ENCODE measurements at regions not wholly inside any gene's neighbourhood (a gene's known extent, or its start where the extent isn't known, plus 50 kb on each side); places are given as distances from the start of the nearest gene placed in this dataset.

DNA sequence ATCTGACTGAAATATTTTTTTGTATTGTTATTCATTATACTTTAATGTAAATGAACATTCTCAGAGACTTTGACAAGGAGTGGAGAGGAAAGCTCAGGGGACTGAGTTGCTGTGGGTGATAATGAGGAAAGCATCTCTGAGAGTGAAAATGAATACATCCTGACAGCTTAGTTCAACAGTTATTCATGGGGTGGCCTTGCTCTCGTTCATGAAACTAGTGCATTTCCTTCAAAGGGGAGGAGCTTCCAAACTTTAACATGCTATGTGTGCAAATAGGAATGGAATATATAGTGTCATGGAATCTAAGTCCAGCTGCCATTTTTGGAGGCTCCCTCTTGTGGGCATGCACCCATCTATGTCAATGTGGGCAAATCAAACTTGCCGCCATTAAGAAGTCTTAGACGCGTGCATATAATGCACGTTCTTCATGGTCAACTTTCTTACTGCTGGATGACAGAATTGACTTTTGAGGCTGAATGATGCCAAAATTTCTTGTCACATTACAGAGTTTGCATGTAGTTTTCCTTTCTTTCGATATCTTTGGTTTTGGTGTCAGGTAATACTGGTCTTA is 124.3 kb upstream of the TMEM170B start:
- Histone ChIP-seq H3K4me3 (ENCODE audit: low read depth, low read length) (no peak overlapping the region), H3K36me3 (ENCODE audit: control insufficient read depth in 2 of 2, insufficient read depth in 1 of 2, low read length in 2 of 2) (no peaks in the 10 kb centered on the region), H3K4me1 (ENCODE audit: control insufficient read depth, insufficient read depth, low read length) (no peaks in the 10 kb centered on the region), H3K27ac (ENCODE audit: extremely low read depth, low read depth, low read length) (no peak overlapping the region), H3K9me3 (ENCODE audit: control insufficient read depth, insufficient read depth, low read depth, low read length) (no peaks in the 10 kb centered on the region)
- ChIA-PET CTCF (interaction anchor here (0.5 to 3.7 kb wide), 5 partner anchors 16 to 182 kb away, joined by 3 to 20 read pairs (median 4); no protein-coding TSS in a partner anchor), POLR2A (interaction anchor here (0.5 kb wide), 1 partner anchor 14 kb away, joined by 5 read pairs; no protein-coding TSS in a partner anchor)
- TF ChIP-seq RBAK (tag by site-specific recombination; IDR thresholded peaks at IDR 0.05) (no peak), ZNF140 (tag by site-specific recombination; IDR thresholded peaks at IDR 0.05) (no peak), ZNF354C (tag by site-specific recombination; IDR thresholded peaks at IDR 0.05; ENCODE audit: borderline replicate concordance, low read depth) (no peak), ZBTB20 (tag by site-specific recombination; IDR thresholded peaks at IDR 0.05) (no peak), ZNF623 (tag by site-specific recombination; IDR thresholded peaks at IDR 0.05) (no peak), ZNF792 (tag by site-specific recombination; IDR thresholded peaks at IDR 0.05) (no peak), ZNF335 (tag by site-specific recombination; conservative IDR thresholded peaks at IDR 0.05) (no peak)
- TF ChIP-seq, protein P1, sequence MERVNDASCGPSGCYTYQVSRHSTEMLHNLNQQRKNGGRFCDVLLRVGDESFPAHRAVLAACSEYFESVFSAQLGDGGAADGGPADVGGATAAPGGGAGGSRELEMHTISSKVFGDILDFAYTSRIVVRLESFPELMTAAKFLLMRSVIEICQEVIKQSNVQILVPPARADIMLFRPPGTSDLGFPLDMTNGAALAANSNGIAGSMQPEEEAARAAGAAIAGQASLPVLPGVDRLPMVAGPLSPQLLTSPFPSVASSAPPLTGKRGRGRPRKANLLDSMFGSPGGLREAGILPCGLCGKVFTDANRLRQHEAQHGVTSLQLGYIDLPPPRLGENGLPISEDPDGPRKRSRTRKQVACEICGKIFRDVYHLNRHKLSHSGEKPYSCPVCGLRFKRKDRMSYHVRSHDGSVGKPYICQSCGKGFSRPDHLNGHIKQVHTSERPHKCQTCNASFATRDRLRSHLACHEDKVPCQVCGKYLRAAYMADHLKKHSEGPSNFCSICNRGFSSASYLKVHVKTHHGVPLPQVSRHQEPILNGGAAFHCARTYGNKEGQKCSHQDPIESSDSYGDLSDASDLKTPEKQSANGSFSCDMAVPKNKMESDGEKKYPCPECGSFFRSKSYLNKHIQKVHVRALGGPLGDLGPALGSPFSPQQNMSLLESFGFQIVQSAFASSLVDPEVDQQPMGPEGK (tag by site-specific recombination; IDR thresholded peaks at IDR 0.05) = no peak

DNA sequence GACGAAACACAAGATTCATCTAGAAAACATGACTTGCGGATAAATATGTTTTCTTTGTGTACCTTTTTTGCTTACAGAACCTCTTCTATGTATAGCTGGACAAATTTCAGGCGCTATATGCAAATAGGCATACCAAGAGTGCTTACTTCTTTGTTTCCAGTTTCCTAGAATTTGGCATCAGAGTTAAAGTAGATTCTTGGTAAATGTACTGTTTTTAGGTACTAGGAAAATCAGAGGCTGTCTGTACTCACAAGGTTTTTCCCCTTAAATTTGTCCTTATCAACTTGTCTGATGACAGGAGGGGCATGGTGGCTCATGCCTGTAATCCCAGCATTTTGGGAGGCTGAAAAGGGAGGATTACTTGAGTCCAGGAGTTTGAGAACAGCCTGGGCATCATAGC is 124.9 kb upstream of the TMEM170B start:
- Histone ChIP-seq H3K9me3 (ENCODE audit: control insufficient read depth, insufficient read depth, low read depth, low read length) (no peaks in the 10 kb centered on the region), H3K27ac (ENCODE audit: extremely low read depth, low read depth, low read length) (no peak overlapping the region), H3K4me1 (ENCODE audit: control insufficient read depth, insufficient read depth, low read length) (no peaks in the 10 kb centered on the region), H3K4me3 (ENCODE audit: low read depth, low read length) (no peak overlapping the region), H3K36me3 (ENCODE audit: control insufficient read depth in 2 of 2, insufficient read depth in 1 of 2, low read length in 2 of 2) (no peaks in the 10 kb centered on the region)
- TF ChIP-seq ZNF660 (tag by site-specific recombination; IDR thresholded peaks at IDR 0.05) (no peak), ZNF311 (tag by site-specific recombination; IDR thresholded peaks at IDR 0.05; ENCODE audit: borderline replicate concordance) (no peak), ZFP41 (tag by site-specific recombination; IDR thresholded peaks at IDR 0.05; ENCODE audit: borderline replicate concordance) (no peak), ZNF133 (tag by site-specific recombination; IDR thresholded peaks at IDR 0.05) (no peak), ZNF701 (tag by site-specific recombination; IDR thresholded peaks at IDR 0.05) (no peak), ZNF221 (tag by site-specific recombination; IDR thresholded peaks at IDR 0.05; ENCODE audit: borderline replicate concordance) (no peak), ZNF830 (tag by site-specific recombination; IDR thresholded peaks at IDR 0.05; ENCODE audit: low read depth) (no peak), KLF7 (tag by site-specific recombination; IDR thresholded peaks at IDR 0.05; ENCODE audit: borderline replicate concordance) (no peak), KLF10 (tag by site-specific recombination; IDR thresholded peaks at IDR 0.05) (no peak), PRDM1 (tag by site-specific recombination; IDR thresholded peaks at IDR 0.05) (no peak), KLF1 (tag by site-specific recombination; IDR thresholded peaks at IDR 0.05) (no peak), HOXD13 (CRISPR knock-in tag; IDR thresholded peaks at IDR 0.05; ENCODE audit: borderline replicate concordance) (no peak), ZIC2 (tag by site-specific recombination; IDR thresholded peaks at IDR 0.05) (no peak), SP7 (tag by site-specific recombination; IDR thresholded peaks at IDR 0.05) (no peak)
- TF ChIP-seq, protein P2, sequence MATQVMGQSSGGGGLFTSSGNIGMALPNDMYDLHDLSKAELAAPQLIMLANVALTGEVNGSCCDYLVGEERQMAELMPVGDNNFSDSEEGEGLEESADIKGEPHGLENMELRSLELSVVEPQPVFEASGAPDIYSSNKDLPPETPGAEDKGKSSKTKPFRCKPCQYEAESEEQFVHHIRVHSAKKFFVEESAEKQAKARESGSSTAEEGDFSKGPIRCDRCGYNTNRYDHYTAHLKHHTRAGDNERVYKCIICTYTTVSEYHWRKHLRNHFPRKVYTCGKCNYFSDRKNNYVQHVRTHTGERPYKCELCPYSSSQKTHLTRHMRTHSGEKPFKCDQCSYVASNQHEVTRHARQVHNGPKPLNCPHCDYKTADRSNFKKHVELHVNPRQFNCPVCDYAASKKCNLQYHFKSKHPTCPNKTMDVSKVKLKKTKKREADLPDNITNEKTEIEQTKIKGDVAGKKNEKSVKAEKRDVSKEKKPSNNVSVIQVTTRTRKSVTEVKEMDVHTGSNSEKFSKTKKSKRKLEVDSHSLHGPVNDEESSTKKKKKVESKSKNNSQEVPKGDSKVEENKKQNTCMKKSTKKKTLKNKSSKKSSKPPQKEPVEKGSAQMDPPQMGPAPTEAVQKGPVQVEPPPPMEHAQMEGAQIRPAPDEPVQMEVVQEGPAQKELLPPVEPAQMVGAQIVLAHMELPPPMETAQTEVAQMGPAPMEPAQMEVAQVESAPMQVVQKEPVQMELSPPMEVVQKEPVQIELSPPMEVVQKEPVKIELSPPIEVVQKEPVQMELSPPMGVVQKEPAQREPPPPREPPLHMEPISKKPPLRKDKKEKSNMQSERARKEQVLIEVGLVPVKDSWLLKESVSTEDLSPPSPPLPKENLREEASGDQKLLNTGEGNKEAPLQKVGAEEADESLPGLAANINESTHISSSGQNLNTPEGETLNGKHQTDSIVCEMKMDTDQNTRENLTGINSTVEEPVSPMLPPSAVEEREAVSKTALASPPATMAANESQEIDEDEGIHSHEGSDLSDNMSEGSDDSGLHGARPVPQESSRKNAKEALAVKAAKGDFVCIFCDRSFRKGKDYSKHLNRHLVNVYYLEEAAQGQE (tag by site-specific recombination; IDR thresholded peaks at IDR 0.05) = no peak
- ChIA-PET POLR2A (interaction anchor here (0.5 kb wide), 1 partner anchor 13 kb away, joined by 5 read pairs; no protein-coding TSS in a partner anchor), CTCF (interaction anchor here (0.6 to 3.7 kb wide), 4 partner anchors 17 to 182 kb away, joined by 3 to 20 read pairs (median 4); no protein-coding TSS in a partner anchor)
